ENCODE measurements at regions not wholly inside any gene's neighbourhood (a gene's known extent, or its start where the extent isn't known, plus 50 kb on each side); places are given as distances from the start of the nearest gene placed in this dataset.

DNA sequence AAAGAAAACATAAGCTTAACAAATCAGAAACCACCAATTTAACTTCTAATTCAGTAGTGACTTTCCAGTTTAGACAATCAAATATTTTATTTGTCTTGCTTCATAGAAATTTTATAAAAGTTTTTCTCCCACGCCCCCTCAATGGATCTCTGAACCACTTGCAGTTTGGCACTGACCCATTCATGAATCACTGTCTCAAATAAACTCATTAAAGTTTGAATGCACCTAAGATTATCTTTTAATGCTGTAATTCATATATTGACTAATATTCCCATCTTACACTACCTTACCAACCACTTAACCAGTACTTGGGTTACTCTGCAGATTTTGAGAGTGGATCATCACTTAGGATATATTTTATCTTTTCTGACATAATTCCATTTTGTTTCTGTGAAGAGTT lies 880.2 kb downstream of the OTOL1 start:
- TF ChIP-seq, protein P1, sequence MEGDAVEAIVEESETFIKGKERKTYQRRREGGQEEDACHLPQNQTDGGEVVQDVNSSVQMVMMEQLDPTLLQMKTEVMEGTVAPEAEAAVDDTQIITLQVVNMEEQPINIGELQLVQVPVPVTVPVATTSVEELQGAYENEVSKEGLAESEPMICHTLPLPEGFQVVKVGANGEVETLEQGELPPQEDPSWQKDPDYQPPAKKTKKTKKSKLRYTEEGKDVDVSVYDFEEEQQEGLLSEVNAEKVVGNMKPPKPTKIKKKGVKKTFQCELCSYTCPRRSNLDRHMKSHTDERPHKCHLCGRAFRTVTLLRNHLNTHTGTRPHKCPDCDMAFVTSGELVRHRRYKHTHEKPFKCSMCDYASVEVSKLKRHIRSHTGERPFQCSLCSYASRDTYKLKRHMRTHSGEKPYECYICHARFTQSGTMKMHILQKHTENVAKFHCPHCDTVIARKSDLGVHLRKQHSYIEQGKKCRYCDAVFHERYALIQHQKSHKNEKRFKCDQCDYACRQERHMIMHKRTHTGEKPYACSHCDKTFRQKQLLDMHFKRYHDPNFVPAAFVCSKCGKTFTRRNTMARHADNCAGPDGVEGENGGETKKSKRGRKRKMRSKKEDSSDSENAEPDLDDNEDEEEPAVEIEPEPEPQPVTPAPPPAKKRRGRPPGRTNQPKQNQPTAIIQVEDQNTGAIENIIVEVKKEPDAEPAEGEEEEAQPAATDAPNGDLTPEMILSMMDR (IDR thresholded peaks at IDR 0.05) = no peak
- intact Hi-C loops (cut with DNase I) = no loop called here
- no peaks in the 10 kb centered on the region for H3K36me3 ChIP-seq
- no peaks in the 10 kb centered on the region for H3K9me3 ChIP-seq
- no peaks in the 10 kb centered on the region for H3K4me1 ChIP-seq
- ATAC-seq = no peak
- H3K27ac ChIP-seq = no peak overlapping the region
- H3K4me3 ChIP-seq = no peak overlapping the region
- DNase-seq = no peak
- no peaks in the 10 kb centered on the region for H3K27me3 ChIP-seq (ENCODE audit: low read depth)

DNA sequence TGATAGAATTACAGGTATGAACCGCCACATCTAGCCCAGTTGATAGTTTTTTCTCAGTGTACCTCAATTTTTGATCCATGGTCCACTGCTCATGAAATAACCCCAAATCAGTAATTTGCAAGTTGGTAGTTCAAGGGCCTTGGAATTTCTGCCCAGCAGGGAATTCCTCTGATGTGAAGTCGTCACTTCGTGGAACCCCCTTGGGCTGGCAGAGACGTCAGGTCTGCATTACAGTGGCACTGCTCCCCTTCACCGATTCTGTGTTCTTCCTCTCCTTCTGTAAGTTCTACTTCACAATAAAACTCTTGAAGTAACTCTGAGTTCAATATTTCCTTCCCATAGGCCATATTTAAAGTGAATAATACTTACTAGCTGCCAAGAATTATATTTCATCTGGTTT lies 881.0 kb downstream of the OTOL1 start:
- no peak for ATAC-seq
- DNase-seq = no peak
- H3K4me3 ChIP-seq = no peak overlapping the region
- H3K27ac ChIP-seq = no peak overlapping the region
- no peaks in the 10 kb centered on the region for H3K4me1 ChIP-seq
- TF ChIP-seq, protein P1 (IDR thresholded peaks at IDR 0.05) = no peak
- no peaks in the 10 kb centered on the region for H3K36me3 ChIP-seq
- no peaks in the 10 kb centered on the region for H3K27me3 ChIP-seq (ENCODE audit: low read depth)
- intact Hi-C loops (cut with DNase I) = no loop called here
- no peaks in the 10 kb centered on the region for H3K9me3 ChIP-seq

GRCh38 chr3:162385387-162385786 lies 888.8 kb downstream of the OTOL1 start:
- no peaks in the 10 kb centered on the region for H3K36me3 ChIP-seq
- TF ChIP-seq, protein P1 (IDR thresholded peaks at IDR 0.05) = no peak
- intact Hi-C loops (cut with DNase I) = no loop called here
- no peak for ATAC-seq
- no peak for DNase-seq
- H3K9me3 ChIP-seq = no peaks in the 10 kb centered on the region
- no peak overlapping the region for H3K4me3 ChIP-seq
- H3K27me3 ChIP-seq (ENCODE audit: low read depth) = no peaks in the 10 kb centered on the region
- no peaks in the 10 kb centered on the region for H3K4me1 ChIP-seq
- no peak overlapping the region for H3K27ac ChIP-seq

GRCh38 chr3:162390891-162391290 lies 894.3 kb downstream of the OTOL1 start:
- Histone ChIP-seq H3K36me3 (no peaks in the 10 kb centered on the region), H3K4me1 (no peaks in the 10 kb centered on the region), H3K27ac (no peak overlapping the region), H3K9me3 (no peaks in the 10 kb centered on the region), H3K27me3 (ENCODE audit: low read depth) (no peaks in the 10 kb centered on the region), H3K4me3 (no peak overlapping the region)
- intact Hi-C loops (cut with DNase I) = no loop called here
- DNase-seq (no peak), ATAC-seq (no peak)
- TF ChIP-seq, protein P1 (IDR thresholded peaks at IDR 0.05) = no peak

- Histone ChIP-seq H3K36me3 (no peaks in the 10 kb centered on the region), H3K4me1 (no peaks in the 10 kb centered on the region), H3K27me3 (ENCODE audit: low read depth) (no peaks in the 10 kb centered on the region), H3K9me3 (no peaks in the 10 kb centered on the region), H3K27ac (no peak overlapping the region), H3K4me3 (no peak overlapping the region)
- intact Hi-C loops (cut with DNase I) = no loop called here
- ATAC-seq (no peak), DNase-seq (no peak)
- TF ChIP-seq, protein P1 (IDR thresholded peaks at IDR 0.05) = no peak
Measured at GRCh38 chr3:162391301-162391700, 894.7 kb downstream of the OTOL1 start.

GRCh38 chr3:162395496-162395895 lies 898.9 kb downstream of the OTOL1 start:
- ATAC-seq = no peak
- Histone ChIP-seq H3K36me3 (no peaks in the 10 kb centered on the region), H3K4me3 (no peak overlapping the region), H3K27ac (no peak overlapping the region), H3K9me3 (no peaks in the 10 kb centered on the region), H3K27me3 (ENCODE audit: low read depth) (no peaks in the 10 kb centered on the region), H3K4me1 (no peaks in the 10 kb centered on the region)
- no peak for DNase-seq
- intact Hi-C loops (cut with DNase I) = no loop called here
- TF ChIP-seq, protein P1 (IDR thresholded peaks at IDR 0.05) = no peak
